ENCODE measurements at regions not wholly inside any gene's neighbourhood (a gene's known extent, or its start where the extent isn't known, plus 50 kb on each side); places are given as distances from the start of the nearest gene placed in this dataset.

DNA sequence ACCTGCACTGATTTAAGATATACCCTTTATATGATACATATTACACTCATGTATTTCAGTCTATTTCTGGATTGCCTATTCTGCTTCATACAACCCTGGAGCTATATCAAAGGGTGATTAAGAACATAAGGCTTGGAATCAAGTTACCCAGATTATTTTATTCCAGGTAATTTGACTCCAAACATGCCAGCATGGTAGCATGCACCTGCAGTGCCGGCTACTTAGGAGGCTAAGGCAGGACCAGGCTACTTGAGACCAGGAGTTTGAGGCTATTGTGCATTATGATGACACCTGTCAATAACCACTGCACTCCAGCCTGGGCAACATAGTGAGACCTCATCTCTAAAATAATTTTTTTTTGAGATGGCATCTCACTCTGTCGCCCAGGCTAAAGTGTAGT lies 50.4 kb upstream of the NEO1 start:
- no peak for DNase-seq

DNA sequence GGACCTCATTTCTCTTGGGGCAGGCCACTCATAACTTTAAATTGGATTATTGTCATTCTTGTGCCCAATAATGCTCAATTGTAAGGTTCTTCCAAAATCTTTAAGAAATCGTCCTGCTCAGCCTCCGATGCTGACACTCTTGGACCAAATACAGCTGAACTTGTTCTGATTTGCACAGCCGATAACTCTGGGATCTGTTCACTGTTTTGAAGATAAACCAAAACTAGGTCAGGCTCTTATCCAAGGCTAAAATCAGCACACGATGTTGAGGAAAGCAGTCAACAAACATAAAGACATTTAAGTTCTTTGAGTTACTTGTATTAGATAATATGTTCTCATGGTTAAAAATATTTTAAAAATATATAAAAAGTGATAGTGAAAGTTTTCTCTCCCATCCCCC lies 52.0 kb upstream of the NEO1 start:
- DNase-seq, result no peak

DNA sequence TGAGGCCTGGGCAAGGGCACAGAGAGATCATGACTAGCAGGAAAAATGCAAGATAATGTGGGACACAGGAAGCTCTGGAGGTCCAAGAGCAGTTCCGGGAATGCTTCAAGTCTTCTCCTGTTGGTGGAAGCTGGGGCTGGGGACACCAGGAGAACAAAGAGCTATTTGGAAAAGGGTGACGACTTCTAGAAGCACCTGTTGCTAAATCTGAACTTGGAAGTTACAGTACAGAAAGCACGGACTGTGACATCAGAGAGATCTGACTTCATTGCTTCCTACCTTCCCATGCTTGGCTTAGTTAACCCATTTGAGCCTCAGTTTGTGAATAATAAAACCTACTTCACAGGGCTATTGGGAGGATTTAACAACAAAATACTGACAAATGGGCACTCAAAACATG lies 52.7 kb upstream of the NEO1 start:
- no peak for DNase-seq

DNA sequence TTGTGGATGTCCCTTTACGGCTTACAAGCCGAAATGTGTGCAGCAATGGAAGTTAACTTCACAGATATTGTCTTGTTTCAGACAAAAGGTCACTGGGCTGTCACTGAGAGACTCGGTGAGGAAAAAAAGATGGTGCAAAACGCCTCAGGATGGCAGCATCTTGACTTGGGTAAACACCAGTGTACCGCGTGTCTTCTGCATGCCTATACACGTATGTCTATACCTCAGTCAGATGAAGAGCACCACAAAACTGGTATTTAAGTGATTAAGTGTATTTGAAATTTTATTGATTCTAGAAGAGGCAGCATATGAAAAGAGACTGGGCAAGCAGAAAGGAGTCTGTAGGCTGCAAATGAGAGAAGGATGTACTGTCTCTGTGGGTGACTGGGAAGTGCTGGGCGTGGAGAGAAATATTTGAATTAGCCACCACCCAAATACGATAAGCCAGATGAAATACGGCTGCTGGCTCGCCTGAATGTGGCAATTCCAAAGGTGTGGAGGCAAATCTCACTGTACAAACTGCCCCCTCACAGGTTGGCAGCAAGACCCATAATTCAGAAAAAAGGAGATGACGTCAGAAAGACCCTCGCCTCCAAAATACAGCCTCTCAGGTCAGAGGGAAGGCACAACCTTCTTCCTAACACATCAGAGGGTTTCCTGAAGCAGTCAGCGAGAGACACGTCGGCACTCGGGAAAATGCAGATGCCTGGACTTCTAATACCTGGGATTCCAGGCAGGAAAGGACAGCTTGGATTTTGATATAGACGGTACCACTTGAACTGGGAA lies 53.4 kb upstream of the NEO1 start:
- no peak for DNase-seq

DNA sequence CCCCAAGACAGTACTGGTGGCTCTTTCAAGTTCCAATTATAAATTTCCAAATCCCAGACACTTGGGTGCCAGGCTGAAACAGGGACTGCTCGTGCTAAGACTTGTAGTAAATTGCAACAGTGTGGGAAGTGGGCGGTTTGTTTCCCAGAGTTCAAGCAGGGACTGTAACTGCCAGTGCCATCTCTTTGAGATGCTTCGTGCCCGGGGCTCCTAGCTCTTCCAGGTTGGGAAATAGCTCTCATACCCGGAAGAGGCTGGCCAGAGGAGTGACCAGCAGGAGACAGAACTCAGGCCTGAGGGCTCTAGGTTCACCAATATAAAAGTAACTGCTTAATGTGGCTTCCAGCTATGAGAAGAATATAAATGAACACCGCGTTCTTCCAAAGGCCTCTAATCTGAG lies 54.0 kb upstream of the NEO1 start:
- no peak for DNase-seq

DNA sequence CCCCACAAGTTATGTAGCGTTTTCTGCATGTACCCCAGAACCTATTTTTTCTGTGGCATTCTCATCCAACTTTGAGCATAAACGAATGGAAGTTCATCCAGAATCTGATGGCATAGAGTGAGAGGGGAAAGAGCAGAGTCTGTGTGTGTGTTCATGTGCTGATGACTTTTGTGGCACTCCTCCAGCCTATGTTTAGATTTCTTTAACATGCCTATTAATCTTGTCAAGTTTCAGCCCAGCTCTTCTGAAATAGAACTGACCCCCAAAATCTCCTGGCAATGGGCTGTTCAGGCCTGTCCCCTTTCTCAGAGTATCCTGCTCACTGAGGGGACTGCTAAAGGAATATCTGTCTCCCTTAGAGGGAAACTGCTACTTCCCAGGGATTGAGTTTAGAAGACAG lies 56.4 kb upstream of the NEO1 start:
- no peak for DNase-seq

DNA sequence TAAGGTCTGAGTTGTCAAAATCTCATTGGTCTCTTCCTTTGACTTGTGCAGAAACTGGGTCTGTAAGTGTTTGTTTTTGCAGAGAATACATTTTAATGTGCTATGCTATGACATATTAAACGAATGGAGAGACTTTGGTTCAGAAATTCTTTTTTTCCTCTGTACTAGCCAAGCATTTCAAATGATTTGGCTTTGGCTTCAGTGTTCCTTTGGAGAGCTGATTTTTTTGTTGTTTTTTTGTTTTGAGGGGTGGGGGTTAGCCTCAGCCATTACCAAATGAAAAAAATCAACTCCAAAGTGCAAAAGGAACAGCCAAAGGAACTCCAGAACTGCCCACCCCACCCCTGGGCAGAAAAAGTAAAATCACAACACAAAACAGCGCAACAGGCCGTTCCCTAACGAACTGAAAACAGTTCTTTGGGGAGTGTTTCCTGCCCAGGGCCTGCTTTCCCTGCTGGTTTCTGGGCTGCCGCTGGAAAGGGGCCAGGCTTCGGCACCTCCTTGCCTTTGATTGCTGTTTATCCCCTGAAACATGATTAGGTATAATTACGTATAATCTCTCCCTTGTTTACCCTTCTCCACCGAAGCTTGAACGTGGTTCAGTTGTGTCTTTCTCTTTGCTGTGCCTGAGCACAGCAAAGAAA lies 57.6 kb upstream of the NEO1 start:
- peak; percentile 17 for DNase-seq

DNA sequence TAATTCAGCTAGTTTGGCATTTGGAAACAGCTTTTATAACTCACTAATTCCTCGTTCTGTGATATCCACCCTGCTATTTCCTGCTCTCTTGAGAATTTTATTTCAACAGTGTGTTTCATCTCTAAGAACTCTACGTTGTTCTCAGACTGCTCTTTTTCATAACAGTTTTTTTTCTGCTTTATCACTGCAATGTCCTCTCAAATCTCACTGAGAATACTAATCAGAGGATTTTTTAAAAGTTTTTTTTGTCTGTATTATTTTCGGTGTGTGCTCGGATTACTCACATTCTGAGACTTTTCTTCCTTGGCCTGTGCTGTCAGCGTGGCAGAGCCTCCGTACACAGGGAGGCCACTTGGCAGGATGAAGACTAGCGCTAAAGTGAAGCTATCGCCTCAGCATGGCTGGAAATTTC lies 59.4 kb upstream of the NEO1 start:
- DNase-seq, result no peak

DNA sequence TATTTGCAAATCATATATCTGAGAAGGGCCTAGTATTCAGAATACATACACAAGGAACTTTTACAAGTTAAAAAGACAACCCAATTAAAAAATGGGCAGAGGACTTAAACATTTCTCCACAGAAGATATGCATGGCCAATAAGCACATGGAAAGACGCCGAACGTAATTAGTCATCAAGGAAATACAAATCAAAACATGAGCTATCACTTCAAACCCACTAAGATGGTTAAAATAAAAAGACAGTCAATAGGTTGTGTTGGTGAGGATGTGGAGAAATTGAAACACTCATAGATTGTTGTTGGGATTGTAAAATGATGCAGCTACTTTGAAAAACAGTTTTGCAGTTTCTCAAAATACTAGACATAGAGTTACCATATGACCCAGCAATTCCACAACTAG lies 61.2 kb upstream of the NEO1 start:
- no peak for DNase-seq

DNA sequence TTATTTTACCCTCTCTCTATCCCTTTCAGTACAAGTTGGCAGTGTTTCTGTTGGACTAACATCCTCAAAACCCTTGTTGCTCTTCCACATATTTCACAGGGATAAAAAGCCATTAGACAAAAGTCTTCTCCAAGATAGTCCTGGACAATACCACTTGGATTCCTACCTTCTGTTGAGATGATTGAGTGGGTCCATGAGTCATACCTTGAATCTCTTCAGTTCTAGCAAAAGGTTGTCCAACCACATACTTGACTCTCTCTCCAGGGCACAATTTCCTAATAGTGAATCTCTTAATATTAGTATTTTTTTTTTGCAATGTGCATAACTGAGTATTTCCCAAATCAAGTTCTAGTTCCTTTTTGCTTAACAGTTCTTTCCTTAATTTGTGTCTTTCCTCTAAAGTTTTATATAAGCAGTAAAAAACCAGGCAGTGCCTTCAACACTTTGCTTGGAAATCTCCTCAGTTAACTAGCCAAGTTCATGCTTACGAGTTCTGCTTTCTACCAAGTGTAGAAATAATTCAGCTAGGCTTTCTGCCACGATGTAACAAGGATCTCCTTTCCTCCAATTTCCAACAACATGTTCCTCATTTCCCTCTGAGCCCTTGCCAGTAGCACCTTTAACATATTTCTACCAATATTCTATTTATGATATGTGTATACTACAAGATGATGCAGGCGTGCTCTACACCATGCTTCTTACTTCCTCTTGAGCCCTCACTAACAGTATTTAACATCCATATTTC lies 68.3 kb upstream of the NEO1 start:
- DNase-seq, result no peak

DNA sequence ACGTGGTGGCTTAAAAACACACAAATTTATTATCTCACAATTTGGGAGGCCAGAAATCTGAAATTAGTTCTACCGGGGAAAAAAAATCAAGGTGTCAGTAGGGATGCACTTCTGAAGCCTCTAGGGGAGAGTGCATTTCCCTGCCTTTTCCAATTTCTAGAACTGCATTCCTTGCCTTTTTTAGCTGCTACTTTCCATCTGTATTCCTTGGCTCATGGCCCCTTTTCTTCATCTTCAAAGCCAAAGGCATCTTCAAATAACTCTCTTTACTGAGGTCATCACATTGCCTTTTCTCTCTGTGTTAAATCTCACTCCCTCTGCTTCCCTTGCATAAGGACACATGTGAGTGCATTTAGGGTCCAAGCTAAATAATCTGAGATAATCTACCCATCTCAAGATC lies 69.5 kb upstream of the NEO1 start:
- no peak for DNase-seq

DNA sequence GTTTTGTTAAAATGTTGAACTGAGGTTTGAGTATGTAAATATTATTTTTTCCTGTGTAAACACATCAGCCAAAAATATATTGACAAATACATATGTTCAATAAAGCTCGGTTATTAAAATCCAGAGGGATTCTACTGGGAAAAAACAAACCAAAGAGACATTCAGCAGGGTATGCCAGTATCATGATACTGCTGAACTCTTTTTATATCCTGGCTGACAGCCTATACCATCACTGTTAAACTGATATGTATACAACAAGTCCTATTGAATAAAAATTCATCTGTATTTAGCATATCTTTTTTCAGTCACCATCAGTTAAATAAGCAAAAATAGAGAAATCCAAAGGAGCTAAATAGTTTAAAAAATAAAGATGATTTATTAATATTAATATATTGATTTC lies 71.6 kb upstream of the NEO1 start:
- no peak for DNase-seq

DNA sequence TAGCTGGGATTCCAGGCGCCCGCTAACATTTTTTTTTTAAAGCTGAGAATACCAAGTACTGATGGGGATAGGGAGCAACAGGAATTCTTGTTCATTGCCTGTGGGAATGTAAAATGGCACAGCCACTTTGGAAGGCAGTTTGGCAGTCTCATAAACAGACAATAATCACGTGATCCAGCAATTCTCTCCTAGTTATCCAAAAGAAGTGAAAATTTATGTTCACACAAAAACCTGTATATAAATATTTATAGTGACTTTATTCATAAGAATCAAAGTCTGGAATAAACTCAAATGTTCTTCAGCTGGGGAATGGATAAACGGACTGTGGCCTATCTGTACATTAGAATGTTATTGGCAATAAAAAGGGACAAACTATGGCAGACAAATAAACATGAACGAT lies 72.5 kb upstream of the NEO1 start:
- no peak for DNase-seq

DNA sequence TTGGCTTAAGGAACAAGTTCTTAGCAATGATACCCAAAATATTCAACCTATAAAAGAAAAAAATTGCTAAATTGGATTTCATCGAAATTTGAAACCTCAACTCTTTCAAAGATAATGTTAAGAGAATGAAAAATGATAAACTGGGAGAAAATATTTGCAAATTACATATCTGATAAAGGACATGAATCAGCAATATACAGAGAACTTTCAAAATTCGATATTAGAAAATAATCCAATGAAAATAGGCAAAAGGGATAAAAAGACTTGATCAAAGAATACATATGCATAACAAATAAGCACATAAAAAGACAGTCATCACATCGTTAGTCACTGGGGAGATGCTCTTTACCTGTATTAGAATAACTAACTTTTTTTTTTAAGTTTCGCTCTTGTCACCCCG lies 73.0 kb upstream of the NEO1 start:
- DNase-seq, result no peak

DNA sequence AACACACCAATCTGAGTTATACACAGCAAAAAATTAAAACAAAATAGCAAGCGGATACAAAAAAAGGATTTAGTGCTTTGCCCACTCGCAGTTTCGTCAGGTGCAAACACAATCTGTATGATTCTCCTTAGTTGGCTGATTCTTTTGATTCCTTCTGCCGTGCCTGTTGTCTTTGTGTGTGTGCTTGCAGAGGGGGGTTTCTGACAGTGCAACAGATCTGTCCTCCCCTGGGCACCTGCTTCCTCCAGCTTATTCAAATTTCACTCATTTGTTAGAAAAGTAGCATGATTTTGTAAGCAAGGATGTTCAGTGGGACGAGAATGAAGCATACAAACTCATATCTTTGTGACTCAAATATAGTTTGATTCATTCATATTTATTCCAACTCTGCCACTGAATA lies 74.0 kb upstream of the NEO1 start:
- no peak for DNase-seq

DNA sequence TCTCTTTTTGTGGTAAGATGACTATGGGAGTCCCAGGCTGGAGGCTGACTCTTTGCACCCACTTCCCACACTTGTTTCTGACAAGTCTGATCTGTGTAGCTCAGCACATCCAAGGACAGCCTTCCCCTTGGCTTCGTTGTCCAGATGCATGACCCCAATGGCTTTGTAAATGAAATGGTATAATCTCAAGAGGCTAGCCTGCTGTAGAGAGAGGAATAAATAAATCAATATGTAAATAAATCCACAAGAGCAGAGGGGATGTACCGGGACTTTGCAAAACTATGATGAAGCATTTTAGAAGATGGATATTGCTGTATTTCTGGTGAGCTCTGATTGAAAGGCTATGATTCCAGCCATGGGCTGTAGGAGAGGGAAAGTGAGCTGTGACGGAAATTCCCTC lies 79.9 kb upstream of the NEO1 start:
- no peak for DNase-seq

DNA sequence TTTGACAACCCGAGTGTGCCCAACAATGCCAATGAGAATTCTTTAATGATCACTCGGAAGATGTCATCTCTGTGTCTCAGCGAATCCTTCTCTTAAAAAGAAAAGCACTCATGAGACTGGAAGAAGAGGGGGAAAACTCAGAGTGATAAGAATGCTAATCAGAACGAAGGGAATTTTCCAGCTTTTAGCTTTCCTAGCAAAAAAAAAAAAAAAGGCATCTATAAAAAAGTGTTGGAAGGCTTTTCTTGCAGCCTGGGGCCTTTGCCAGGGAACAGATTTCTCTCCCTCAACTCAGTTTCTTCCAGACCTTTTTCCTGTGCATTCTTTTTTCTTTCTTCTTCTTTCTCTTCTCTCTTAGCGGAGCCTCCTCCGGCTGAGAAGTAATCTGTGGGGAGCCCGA lies 80.5 kb upstream of the NEO1 start:
- DNase-seq, result no peak

DNA sequence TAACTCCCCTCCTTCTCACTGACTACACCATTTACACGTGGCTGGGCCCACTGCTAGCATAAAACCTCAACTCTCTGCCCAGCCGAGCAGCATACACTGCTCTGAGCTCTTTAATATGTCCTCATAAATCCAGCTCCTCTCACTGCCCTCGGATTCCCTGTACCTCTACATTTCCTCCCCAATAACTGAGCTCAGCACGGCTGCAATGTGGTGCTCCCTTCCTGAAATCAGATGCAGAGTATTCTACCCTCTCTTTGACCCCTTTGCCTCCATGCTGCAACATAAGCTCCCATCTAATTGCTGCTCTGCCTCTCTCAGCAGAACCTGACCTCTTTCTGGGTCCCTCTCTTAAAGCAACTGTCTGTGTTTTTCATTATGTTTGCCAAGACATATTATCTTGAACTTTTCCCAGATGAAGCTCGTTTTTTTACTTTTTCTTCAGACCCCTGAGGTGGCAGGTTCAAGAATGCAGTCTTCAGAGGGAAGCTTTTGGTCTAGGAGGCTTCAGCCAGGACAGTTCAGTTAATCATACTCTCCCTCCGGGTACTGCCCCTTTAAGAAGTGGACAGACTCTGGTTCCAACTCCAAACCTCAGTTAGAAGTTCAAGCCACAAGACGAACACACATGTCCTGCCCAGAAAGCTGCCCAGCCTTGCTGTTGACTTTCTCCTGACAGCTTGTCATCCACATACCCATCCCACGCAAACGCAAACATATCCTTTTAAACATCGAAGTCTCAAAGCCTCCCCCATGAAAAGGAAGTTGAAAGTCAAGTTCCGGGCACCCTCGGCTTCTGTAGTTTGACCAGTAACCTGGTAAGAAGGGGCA lies 81.1 kb upstream of the NEO1 start:
- no peak for DNase-seq

DNA sequence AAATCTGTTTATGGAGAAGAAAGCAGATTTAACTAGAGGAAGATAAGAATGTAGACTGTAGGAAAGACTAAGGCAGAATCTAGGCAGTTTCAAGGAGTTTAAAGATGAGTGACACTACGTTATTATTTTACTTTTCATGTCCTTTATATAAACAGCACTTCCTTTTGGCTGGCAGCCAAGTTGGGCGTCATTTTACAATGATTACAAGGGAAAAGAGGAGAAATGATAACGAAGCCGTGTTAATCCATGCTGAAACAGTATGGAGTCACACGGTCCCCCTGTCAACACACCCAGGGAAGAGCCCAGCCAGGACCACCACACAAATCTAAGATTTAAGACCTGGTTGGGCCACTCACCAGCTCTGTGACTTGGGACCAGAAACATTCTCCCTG lies 83.7 kb upstream of the NEO1 start:
- no peak for DNase-seq

DNA sequence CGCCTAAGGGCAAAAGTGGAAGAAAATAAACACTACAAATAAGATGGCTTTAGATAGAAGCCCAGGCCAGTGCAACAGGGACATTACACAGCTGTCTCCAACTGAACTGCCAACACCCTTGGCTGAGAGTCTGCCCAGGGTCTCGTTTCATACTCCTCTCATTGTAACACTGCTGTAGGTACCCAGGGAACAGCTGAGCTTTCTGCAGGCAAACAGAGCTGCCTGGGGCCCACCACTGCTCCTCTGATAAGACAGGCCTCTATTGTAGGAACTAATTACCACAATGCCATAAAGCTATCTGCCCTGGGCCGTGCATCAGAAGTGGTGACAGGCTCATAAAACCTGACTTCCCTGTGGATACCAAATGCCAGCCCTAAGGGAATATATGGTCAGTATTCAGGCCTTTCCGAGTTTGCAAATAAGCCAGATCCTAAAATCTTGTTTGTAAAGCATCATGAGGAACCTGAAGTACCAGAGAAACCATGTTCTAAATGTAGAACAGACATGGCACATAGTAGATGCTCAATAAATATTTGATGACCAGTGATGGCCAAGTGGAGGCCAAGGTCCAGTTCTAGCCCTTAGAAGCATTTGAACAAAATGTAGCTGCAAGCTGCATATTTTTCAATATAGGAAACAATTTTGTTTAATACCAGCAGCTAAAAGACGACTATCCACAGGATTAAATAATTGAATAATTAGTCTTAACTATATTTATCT lies 84.3 kb upstream of the NEO1 start:
- no peak for DNase-seq

DNA sequence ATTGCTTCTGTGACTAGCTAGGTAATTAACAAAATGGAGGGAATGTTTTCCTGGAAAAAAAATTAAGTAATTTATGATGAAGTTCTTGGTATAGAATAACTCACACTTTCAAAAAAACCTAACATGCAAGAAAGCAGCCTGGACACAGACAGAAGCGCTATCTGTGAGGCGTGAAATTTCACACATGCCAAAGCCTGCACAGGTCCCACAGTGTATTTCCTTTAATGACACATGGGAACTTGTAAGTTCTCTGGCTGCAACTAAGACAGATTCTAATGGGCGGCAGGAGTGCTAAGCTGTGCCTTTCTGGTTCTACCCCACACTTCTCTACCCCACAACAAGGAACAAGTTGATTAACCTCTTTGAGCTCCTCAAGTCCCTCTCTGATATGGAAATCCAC lies 84.9 kb upstream of the NEO1 start:
- no peak for DNase-seq

DNA sequence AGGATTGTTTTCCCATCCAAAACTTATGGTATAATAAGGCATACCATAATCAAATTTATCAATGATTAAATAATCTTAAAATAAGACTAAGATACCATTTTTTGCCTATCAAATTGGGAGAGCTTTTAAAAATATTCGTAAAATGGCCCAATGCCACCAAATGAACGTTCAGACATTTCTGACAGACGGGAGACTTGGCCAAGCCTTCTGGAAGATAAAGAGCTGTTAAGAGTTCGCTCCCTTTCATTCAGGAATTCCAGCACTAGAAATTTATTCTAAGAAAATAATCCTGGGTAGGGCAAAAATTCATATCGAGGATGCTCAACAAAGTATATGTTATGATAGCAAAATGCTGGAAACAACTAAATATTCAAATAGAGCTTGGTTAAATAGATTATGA lies 85.6 kb upstream of the NEO1 start:
- no peak for DNase-seq

DNA sequence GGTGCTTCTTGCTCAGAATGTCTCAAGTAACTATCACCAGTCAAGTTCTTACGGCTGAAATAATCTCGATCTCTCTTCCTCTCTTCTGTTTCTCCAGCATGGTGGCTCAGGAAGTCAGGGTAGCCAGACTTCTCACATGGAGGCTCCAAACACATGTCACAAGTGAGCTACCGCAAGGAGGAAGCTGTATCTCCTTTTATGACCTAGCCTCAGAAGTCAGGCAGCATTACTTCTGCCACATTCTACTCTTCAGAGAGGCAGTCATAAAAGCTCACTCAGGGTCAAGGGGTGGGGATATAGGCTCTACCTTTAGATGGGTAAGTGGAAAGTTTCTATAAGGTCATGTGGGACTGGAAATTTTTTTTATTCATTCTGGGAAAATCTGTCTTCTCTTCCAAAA lies 86.6 kb upstream of the NEO1 start:
- no peak for DNase-seq

Measured in NCI-H1092 (cell line).